HG03558 (cell line): ENCODE measurements at regions not wholly inside any gene's neighbourhood (a gene's known extent, or its start where the extent isn't known, plus 50 kb on each side); places are given as distances from the start of the nearest gene placed in this dataset.

ENCODE experiments used
- ATAC-seq: cut with Tn5 transposase; IDR thresholded peaks from one replicate; pipeline ENCODE4 v1.9.1; 2021; ENCODE audit warnings: moderate number of reproducible peaks; ENCODE audit not compliant: unreplicated experiment; ENCODE audit errors: extremely low read depth

GRCh38 chr5:6274846-6275543 lies 103.4 kb downstream of the MED10 start:
- no peak for ATAC-seq

GRCh38 chr5:6273749-6274148 lies 104.6 kb downstream of the MED10 start:
- ATAC-seq = no peak

GRCh38 chr5:6273090-6273735 lies 105.1 kb downstream of the MED10 start:
- peak; percentile 56 for ATAC-seq

- no peak for ATAC-seq
These were observed 108.4 kb downstream of the MED10 start for GRCh38 chr5:6269925-6270324.

GRCh38 chr5:6266671-6267197 lies 111.6 kb downstream of the MED10 start:
- no peak for ATAC-seq

GRCh38 chr5:6264394-6264793 lies 114.0 kb downstream of the MED10 start:
- no peak for ATAC-seq

- no peak for ATAC-seq
These were observed 115.5 kb downstream of the MED10 start for GRCh38 chr5:6262651-6263363.

- no peak for ATAC-seq
These were observed 116.7 kb downstream of the MED10 start for GRCh38 chr5:6261668-6262067.

- ATAC-seq = no peak
These were observed 117.1 kb downstream of the MED10 start for GRCh38 chr5:6261256-6261655.

GRCh38 chr5:6260846-6261245 lies 117.5 kb downstream of the MED10 start:
- no peak for ATAC-seq

GRCh38 chr5:6256901-6257300 lies 121.4 kb downstream of the MED10 start:
- no peak for ATAC-seq

GRCh38 chr5:6255956-6256355 lies 122.4 kb downstream of the MED10 start:
- ATAC-seq = no peak

GRCh38 chr5:6253846-6254245 lies 124.5 kb downstream of the MED10 start:
- ATAC-seq = no peak

GRCh38 chr5:6253281-6253680 lies 125.1 kb downstream of the MED10 start:
- no peak for ATAC-seq

GRCh38 chr5:6252581-6252980 lies 125.8 kb downstream of the MED10 start:
- ATAC-seq = no peak

GRCh38 chr5:6251565-6252102 lies 126.7 kb downstream of the MED10 start:
- ATAC-seq = no peak

- ATAC-seq = no peak
These were observed 128.2 kb downstream of the MED10 start for GRCh38 chr5:6250121-6250520.

- ATAC-seq = no peak
These were observed 130.2 kb downstream of the MED10 start for GRCh38 chr5:6248132-6248531.

- ATAC-seq = no peak
These were observed 131.4 kb downstream of the MED10 start for GRCh38 chr5:6246820-6247437.

- no peak for ATAC-seq
These were observed 134.0 kb downstream of the MED10 start for GRCh38 chr5:6244339-6244714.
